ENCODE measurements at regions not wholly inside any gene's neighbourhood (a gene's known extent, or its start where the extent isn't known, plus 50 kb on each side); places are given as distances from the start of the nearest gene placed in this dataset.
"Not testable (repeated sequence)": the region's sequence is repeated elsewhere in the genome, so short reads cannot be mapped to it uniquely, and the experiment has no call there.

- Mint-ChIP-seq H3K27me3 (no peaks in the 10 kb centered on the region), H3K4me3 (no peak overlapping the region), H3K9me3 (peaks cover 26 to 40% of the 10 kb centered on the region in 2 donors), H3K27ac (no peak overlapping the region), H3K4me1 (no peaks in the 10 kb centered on the region)
- ATAC-seq (peak; percentile 60), DNase-seq (no peak)
Measured at GRCh38 chr3:67957268-67957667, 302.9 kb upstream of the SUCLG2 start.

- DNase-seq (peak; percentile 35 to 52), ATAC-seq (peak; percentile 74)
- Mint-ChIP-seq H3K27me3 (no peaks in the 10 kb centered on the region), H3K4me3 (peak overlapping the region; percentile 62 to 75), H3K9me3 (peaks cover 23 to 36% of the 10 kb centered on the region in 2 donors), H3K4me1 (peaks cover 14% of the 10 kb centered on the region), H3K27ac (peak overlapping the region; percentile 29 to 37)
Measured at GRCh38 chr3:67947808-67948508, 293.5 kb upstream of the SUCLG2 start.

- Mint-ChIP-seq H3K4me1 (peaks cover 16% of the 10 kb centered on the region), H3K4me3 (no peak overlapping the region), H3K9me3 (peaks cover 8 to 25% of the 10 kb centered on the region in 2 donors), H3K27ac (no peak overlapping the region), H3K27me3 (no peaks in the 10 kb centered on the region)
- no peak for ATAC-seq
- DNase-seq, result no peak
Measured at GRCh38 chr3:67946436-67946835, 292.0 kb upstream of the SUCLG2 start.

- peaks cover 29% of the 10 kb centered on the region for H3K4me1 Mint-ChIP-seq
- no peak overlapping the region for H3K27ac Mint-ChIP-seq
- no peak for ATAC-seq
Measured at GRCh38 chr3:67943546-67943945, 289.1 kb upstream of the SUCLG2 start.

GRCh38 chr3:67941433-67942030 is 287.1 kb upstream of the SUCLG2 start:
- Mint-ChIP-seq H3K4me3 (peak overlapping the region in 1 of 2 donors; percentile 12), H3K9me3 (peaks cover 4 to 7% of the 10 kb centered on the region in 2 donors), H3K4me1 (peaks cover 16% of the 10 kb centered on the region), H3K27me3 (no peaks in the 10 kb centered on the region), H3K27ac (peak overlapping the region; percentile 22 to 30)
- ATAC-seq, result no peak
- no peak for DNase-seq

More at GRCh38 chr3:67943546-67943945, 289.1 kb upstream of the SUCLG2 start:
- DNase-seq, result no peak
- Mint-ChIP-seq H3K4me3 (no peak overlapping the region), H3K27me3 (no peaks in the 10 kb centered on the region), H3K9me3 (peaks cover 4 to 7% of the 10 kb centered on the region in 2 donors)

GRCh38 chr3:67940210-67940952 is 286.0 kb upstream of the SUCLG2 start:
- Mint-ChIP-seq H3K4me3 (no peak overlapping the region), H3K4me1 (peaks cover 16% of the 10 kb centered on the region), H3K27me3 (no peaks in the 10 kb centered on the region), H3K9me3 (peaks cover 6 to 9% of the 10 kb centered on the region in 2 donors), H3K27ac (no peak overlapping the region)
- DNase-seq (no peak), ATAC-seq (no peak)

GRCh38 chr3:67937498-67938118 is 283.2 kb upstream of the SUCLG2 start:
- Mint-ChIP-seq H3K9me3 (peaks cover 8 to 9% of the 10 kb centered on the region in 2 donors), H3K27ac (no peak overlapping the region)

GRCh38 chr3:67930394-67930793 is 276.0 kb upstream of the SUCLG2 start:
- not testable (repeated sequence) for H3K4me3 Mint-ChIP-seq, H3K27me3 Mint-ChIP-seq, ATAC-seq, H3K27ac Mint-ChIP-seq, DNase-seq, H3K4me1 Mint-ChIP-seq, H3K9me3 Mint-ChIP-seq

More at GRCh38 chr3:67937498-67938118, 283.2 kb upstream of the SUCLG2 start:
- Mint-ChIP-seq H3K4me1 (peaks cover 16% of the 10 kb centered on the region), H3K27me3 (no peaks in the 10 kb centered on the region), H3K4me3 (no peak overlapping the region)
- ATAC-seq, result no peak
- no peak for DNase-seq

GRCh38 chr3:67923796-67924195 is 269.4 kb upstream of the SUCLG2 start:
- ATAC-seq (no peak), DNase-seq (no peak)
- Mint-ChIP-seq H3K4me3 (no peak overlapping the region), H3K27me3 (no peaks in the 10 kb centered on the region), H3K9me3 (peaks cover 15 to 18% of the 10 kb centered on the region in 2 donors), H3K4me1 (no peaks in the 10 kb centered on the region), H3K27ac (no peak overlapping the region)

GRCh38 chr3:67920969-67921368 is 266.6 kb upstream of the SUCLG2 start:
- peaks cover 15 to 18% of the 10 kb centered on the region in 2 donors for H3K9me3 Mint-ChIP-seq
- no peaks in the 10 kb centered on the region for H3K4me1 Mint-ChIP-seq
- ATAC-seq, result no peak
- H3K27ac Mint-ChIP-seq, result no peak overlapping the region
- DNase-seq, result no peak
- H3K27me3 Mint-ChIP-seq, result no peaks in the 10 kb centered on the region
- no peak overlapping the region for H3K4me3 Mint-ChIP-seq

GRCh38 chr3:67920311-67920710 is 265.9 kb upstream of the SUCLG2 start:
- Mint-ChIP-seq H3K9me3 (peaks cover 10 to 12% of the 10 kb centered on the region in 2 donors), H3K27ac (no peak overlapping the region), H3K4me1 (no peaks in the 10 kb centered on the region), H3K27me3 (no peaks in the 10 kb centered on the region), H3K4me3 (no peak overlapping the region)
- ATAC-seq (no peak), DNase-seq (no peak)

GRCh38 chr3:67916353-67916752 is 261.9 kb upstream of the SUCLG2 start:
- no peaks in the 10 kb centered on the region for H3K9me3 Mint-ChIP-seq
- no peak overlapping the region for H3K4me3 Mint-ChIP-seq
- ATAC-seq, result no peak
- DNase-seq, result no peak
- H3K27me3 Mint-ChIP-seq, result no peaks in the 10 kb centered on the region
- no peak overlapping the region for H3K27ac Mint-ChIP-seq
- H3K4me1 Mint-ChIP-seq, result no peaks in the 10 kb centered on the region

- no peaks in the 10 kb centered on the region for H3K27me3 Mint-ChIP-seq
- ATAC-seq (no peak), DNase-seq (no peak)
- peaks cover 20% of the 10 kb centered on the region for H3K4me1 Mint-ChIP-seq
- H3K27ac Mint-ChIP-seq, result peak overlapping the region in 1 of 2 donors; percentile 34
- no peak overlapping the region for H3K4me3 Mint-ChIP-seq
- H3K9me3 Mint-ChIP-seq, result no peaks in the 10 kb centered on the region
Measured at GRCh38 chr3:67907735-67908134, 253.3 kb upstream of the SUCLG2 start.

GRCh38 chr3:67906261-67906660 is 251.8 kb upstream of the SUCLG2 start:
- Mint-ChIP-seq H3K4me3 (no peak overlapping the region), H3K4me1 (peaks cover 20% of the 10 kb centered on the region), H3K27me3 (no peaks in the 10 kb centered on the region), H3K27ac (no peak overlapping the region), H3K9me3 (no peaks in the 10 kb centered on the region)
- DNase-seq (no peak), ATAC-seq (no peak)

- Mint-ChIP-seq H3K4me3 (no peak overlapping the region), H3K27me3 (no peaks in the 10 kb centered on the region)
Measured at GRCh38 chr3:67901681-67902080, 247.3 kb upstream of the SUCLG2 start.

More at GRCh38 chr3:67901681-67902080, 247.3 kb upstream of the SUCLG2 start:
- DNase-seq (no peak), ATAC-seq (no peak)
- peaks cover 8% of the 10 kb centered on the region for H3K4me1 Mint-ChIP-seq
- no peaks in the 10 kb centered on the region for H3K9me3 Mint-ChIP-seq
- H3K27ac Mint-ChIP-seq, result no peak overlapping the region
